Stimulated activated CD4-positive, alpha-beta T cell treated with anti-CD3 and anti-CD28 coated beads, Interleukin-15, amount 100 ng/mL, for 24 hours (primary cell): ENCODE measurements at regions not wholly inside any gene's neighbourhood (a gene's known extent, or its start where the extent isn't known, plus 50 kb on each side); places are given as distances from the start of the nearest gene placed in this dataset.

Experiments used
- DNase-seq: peaks from one replicate; pipeline ENCODE4 v3.0.0-alpha.2; 2020

- no peak for DNase-seq
Observed at GRCh38 chr2:193583638-193584400, 1389.1 kb upstream of the TMEFF2 start.

GRCh38 chr2:193581807-193582206 is 1387.1 kb upstream of the TMEFF2 start:
- DNase-seq, result no peak

GRCh38 chr2:193580176-193580950 is 1385.6 kb upstream of the TMEFF2 start:
- no peak for DNase-seq

- DNase-seq, result no peak
Observed at GRCh38 chr2:193566886-193567285, 1372.2 kb upstream of the TMEFF2 start.

- DNase-seq, result no peak
Observed at GRCh38 chr2:193566276-193566675, 1371.5 kb upstream of the TMEFF2 start.

- no peak for DNase-seq
Observed at GRCh38 chr2:193562031-193562430, 1367.3 kb upstream of the TMEFF2 start.

- DNase-seq, result no peak
Observed at GRCh38 chr2:193561054-193561453, 1366.3 kb upstream of the TMEFF2 start.

- DNase-seq, result no peak
Observed at GRCh38 chr2:193556766-193557470, 1362.2 kb upstream of the TMEFF2 start.

GRCh38 chr2:193549661-193550060 is 1354.9 kb upstream of the TMEFF2 start:
- DNase-seq, result no peak

GRCh38 chr2:193542762-193543161 is 1348.0 kb upstream of the TMEFF2 start:
- DNase-seq, result no peak

- DNase-seq, result no peak
Observed at GRCh38 chr2:193539188-193539587, 1344.5 kb upstream of the TMEFF2 start.

GRCh38 chr2:193538061-193538460 is 1343.3 kb upstream of the TMEFF2 start:
- DNase-seq, result no peak

- DNase-seq, result no peak
Observed at GRCh38 chr2:193537531-193537930, 1342.8 kb upstream of the TMEFF2 start.

GRCh38 chr2:193528458-193528857 is 1333.7 kb upstream of the TMEFF2 start:
- DNase-seq, result no peak

GRCh38 chr2:193527146-193527545 is 1332.4 kb upstream of the TMEFF2 start:
- DNase-seq, result no peak

- no peak for DNase-seq
Observed at GRCh38 chr2:193523662-193524061, 1328.9 kb upstream of the TMEFF2 start.

GRCh38 chr2:193521523-193521922 is 1326.8 kb upstream of the TMEFF2 start:
- DNase-seq, result no peak

GRCh38 chr2:193520709-193521458 is 1326.2 kb upstream of the TMEFF2 start:
- no peak for DNase-seq

- no peak for DNase-seq
Observed at GRCh38 chr2:193518041-193518817, 1323.5 kb upstream of the TMEFF2 start.

- no peak for DNase-seq
Observed at GRCh38 chr2:193517615-193518014, 1322.9 kb upstream of the TMEFF2 start.

GRCh38 chr2:193506035-193506434 is 1311.3 kb upstream of the TMEFF2 start:
- no peak for DNase-seq

GRCh38 chr2:193505620-193506019 is 1310.9 kb upstream of the TMEFF2 start:
- no peak for DNase-seq
